ENCODE measurements at regions not wholly inside any gene's neighbourhood (a gene's known extent, or its start where the extent isn't known, plus 50 kb on each side); places are given as distances from the start of the nearest gene placed in this dataset.

- no peak for DNase-seq
Observed at GRCh38 chr4:59925290-59925689, 1274.8 kb upstream of the ADGRL3 start.

DNA sequence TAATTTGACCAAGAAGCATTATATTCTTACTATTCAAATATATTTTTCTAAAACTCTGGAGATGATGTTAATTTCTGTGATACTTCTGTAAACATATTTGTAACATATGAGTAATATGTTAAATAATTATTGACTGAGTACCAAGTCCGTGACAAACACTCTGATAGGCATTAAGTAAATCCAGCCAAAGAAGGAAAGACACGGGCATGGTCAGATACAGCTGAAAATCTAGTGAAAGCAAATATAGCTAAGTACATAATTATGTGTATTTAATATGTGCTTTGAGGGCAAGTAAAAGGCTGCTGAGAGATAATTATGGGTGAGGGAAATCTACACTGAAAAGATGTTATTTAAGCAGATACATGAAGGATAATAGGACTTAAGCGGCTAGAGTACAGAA is 1263.6 kb upstream of the ADGRL3 start:
- peak; percentile 74 for DNase-seq

- DNase-seq, result no peak
Observed at GRCh38 chr4:59938166-59938565, 1262.0 kb upstream of the ADGRL3 start.

- DNase-seq, result no peak
Observed at GRCh38 chr4:59945277-59945676, 1254.8 kb upstream of the ADGRL3 start.

- no peak for DNase-seq
Observed at GRCh38 chr4:59945716-59946115, 1254.4 kb upstream of the ADGRL3 start.

DNA sequence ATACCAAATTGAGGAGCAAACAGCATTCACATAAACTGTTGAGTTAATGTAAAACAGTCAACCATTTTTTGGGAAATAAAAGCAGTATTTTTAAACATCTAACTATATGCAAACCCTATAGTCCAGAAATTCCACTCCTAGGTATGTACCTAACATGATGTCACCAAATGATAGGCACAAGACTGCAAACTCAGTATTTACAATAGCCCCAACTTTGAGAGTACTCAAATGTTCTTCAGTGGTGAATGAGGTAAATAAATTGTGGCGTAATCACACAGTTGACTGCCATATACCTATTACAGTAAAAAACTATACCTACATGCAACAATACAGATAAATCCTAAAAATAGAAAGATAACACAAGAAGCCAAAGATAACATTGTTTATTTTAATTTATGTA is 1243.8 kb upstream of the ADGRL3 start:
- DNase-seq, result no peak

DNA sequence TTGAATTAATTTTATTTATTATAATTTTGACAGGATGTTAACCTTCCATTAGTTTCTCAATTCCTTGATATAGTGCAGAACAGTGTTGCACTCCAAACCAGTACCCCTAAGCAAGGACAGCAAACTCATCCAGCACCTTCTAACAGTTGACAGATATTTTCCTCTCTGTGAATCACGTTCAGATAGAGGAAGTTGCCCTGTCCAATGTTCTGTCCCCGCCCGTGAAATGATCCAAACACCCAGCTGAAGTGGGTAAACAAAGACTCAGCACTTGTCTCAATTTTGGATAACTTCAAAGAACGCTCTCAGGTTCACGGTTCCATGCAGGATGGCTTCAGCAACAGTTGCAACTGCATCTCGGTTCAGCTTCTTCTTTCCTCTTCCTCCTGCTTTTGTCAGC is 1240.0 kb upstream of the ADGRL3 start:
- no peak for DNase-seq

DNA sequence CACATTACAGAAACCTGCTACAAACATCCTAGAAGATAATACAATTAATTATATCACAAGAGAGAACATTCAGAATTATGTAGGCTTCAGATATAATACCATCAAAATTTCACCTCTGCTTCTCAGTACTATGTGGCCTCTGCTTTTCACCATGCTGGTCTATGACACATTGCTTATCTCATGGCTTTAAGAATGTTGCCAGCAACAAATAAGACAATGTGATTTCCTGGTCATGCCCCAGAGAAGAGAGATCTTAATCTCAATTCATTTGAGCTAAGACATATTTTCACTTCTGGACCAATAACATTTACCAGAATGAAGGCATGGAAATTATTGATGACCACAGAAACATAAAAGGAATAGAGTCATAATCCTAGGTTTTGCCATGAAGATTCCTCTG is 1233.4 kb upstream of the ADGRL3 start:
- no peak for DNase-seq

- no peak for DNase-seq
Observed at GRCh38 chr4:59968796-59969195, 1231.3 kb upstream of the ADGRL3 start.

- no peak for DNase-seq
Observed at GRCh38 chr4:59969909-59970308, 1230.2 kb upstream of the ADGRL3 start.

DNA sequence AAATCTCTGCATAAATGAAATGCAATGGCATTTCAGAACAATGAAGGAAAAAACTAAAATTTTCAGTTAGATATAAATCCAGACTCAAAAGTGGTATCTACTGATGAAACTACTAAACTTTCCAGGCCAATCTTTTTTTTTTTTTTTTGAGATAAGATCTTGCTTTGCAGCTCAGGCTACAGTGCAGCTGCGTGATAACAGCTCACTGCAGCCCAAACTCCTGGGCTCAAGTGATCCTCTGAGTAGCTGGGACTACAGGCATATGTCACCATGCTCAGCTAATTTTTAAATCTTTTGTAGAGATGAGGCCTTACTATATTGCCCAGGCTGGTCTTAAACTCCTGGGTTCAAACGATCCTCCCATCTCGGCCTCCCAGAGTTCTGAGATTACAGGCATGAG is 1228.2 kb upstream of the ADGRL3 start:
- DNase-seq, result no peak

DNA sequence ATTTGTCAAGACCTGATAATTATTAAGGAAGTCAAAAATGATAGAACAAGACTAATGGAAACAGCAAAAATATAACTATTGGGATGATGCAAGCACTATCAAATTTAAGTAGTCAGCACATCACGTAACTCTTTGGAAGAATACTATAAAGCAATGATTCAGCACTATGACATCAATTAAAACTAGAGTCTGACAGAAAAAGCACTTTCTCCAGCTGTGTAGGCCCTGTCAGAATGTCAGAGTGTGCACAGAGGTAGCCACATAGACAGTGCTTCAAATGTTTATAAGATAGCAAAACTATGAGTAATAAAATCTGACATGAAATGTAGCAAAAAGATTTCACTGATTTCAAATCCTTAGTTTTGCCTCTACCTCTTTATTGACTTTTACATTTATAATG is 1226.6 kb upstream of the ADGRL3 start:
- no peak for DNase-seq

DNA sequence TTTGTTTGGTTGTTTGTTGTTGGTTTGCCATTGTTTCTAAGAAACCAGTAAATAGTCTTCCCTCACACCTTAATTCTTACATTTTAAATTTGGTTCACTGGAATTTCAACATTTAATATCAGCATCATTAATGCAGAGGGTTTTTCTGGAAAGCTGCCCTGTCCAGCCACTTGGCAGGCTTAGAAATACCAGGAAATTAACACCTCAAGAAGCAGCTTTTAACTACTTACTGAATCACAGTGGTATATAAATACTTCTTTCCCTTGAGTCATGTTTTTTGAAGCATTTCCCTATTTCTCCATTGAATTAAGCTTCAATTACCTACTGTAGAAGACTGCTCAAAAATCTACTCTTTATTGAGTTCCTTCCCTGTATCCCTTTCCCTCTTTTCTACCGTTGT is 1221.1 kb upstream of the ADGRL3 start:
- no peak for DNase-seq

- no peak for DNase-seq
Observed at GRCh38 chr4:59983852-59984251, 1216.3 kb upstream of the ADGRL3 start.

- no peak for DNase-seq
Observed at GRCh38 chr4:59987289-59987688, 1212.8 kb upstream of the ADGRL3 start.

GRCh38 chr4:59994118-59994517 is 1206.0 kb upstream of the ADGRL3 start:
- DNase-seq, result no peak

DNA sequence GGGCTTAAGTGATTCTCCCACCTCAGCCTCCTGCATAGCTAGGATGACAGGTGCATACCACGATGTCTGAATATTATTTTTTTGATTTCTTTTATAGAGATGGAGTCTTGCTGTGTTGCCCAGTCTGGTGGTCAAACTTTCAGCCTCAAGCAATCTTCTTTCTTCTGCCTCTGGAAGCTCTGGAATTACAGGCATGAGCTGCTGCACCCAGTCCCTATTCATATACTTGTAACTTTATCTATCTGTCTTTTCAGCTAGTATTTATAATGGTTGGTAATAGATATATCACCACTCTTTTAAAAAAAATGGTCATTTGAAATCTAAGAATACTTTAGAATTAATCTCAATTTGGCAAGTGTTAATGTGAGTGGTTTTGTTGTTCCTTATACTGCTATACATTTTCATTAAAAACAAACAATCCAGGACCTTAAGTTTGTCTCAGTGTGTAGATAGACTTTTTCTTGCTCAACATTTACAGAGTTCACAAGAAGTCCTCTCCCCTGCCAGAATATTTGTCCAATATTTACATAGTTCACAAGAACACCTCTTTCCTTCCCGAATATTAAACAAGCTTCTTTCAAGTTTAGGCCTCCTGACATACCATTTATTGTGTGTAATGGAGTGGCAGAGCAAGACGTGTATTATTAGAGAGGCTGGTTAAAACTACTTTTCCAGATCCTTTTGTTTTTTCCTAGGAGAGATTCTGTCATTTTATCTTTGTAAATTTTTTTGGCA is 1197.4 kb upstream of the ADGRL3 start:
- no peak for DNase-seq

- DNase-seq, result no peak
Observed at GRCh38 chr4:60013464-60014184, 1186.5 kb upstream of the ADGRL3 start.

DNA sequence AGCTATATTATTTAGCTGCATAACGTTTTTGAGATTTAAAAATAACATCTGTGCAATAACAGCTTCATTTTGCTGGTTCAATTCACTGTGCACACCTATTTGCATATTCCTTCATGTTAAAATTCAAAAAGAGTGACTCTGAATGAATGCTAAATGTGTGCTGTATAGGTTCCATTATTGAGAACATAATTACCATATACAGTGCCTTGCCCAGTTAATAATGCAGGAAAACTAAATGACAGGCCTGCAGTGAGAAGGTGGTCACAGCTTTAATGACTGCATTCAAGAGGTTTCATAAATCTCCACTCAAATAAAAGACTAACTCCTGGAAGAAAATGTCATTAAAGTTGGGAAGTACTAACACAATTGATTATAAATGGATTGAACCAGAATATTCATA is 1183.2 kb upstream of the ADGRL3 start:
- DNase-seq, result no peak

- DNase-seq, result no peak
Observed at GRCh38 chr4:60019180-60019579, 1180.9 kb upstream of the ADGRL3 start.

- no peak for DNase-seq
Observed at GRCh38 chr4:60019946-60020345, 1180.2 kb upstream of the ADGRL3 start.

DNA sequence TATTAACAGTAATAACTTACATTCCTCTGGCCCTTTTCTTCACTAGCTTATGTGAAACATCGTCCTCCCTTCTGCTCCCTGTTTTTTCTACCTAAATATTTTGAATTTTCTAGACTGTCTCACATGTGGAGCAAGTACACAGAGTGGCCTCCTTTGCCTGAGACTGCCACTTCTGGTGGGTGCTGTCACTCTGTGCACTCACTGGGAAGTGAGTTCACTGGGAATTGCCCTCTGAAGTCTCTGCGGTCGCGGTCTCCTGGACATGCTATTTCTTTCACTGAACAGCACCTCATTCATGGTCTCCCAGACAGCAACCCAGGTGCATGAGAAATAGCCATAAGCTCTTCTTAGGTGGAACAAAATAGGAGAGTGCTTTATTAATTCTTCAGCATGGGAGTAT is 1179.7 kb upstream of the ADGRL3 start:
- no peak for DNase-seq

DNA sequence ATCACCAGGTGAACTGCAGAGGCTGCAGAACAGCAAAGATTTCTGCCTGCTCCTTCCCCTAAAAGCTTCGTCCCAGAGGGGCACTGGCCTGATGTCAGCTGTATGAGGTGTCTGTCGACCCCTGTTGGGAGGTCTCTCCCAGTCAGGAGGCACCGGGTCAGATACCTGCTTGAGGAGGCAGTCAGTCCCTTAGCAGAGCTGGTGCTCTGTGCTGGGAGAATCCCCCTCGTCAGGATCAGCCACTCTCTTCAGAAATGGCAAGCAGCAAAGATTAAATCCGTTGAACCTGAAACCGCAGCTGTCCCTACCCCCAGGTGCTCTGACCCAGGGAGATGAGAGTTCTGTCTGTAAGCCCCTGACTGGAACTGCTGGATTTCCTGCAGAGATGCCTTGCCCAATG is 1166.3 kb upstream of the ADGRL3 start:
- DNase-seq, result no peak

GRCh38 chr4:60034361-60034760 is 1165.8 kb upstream of the ADGRL3 start:
- no peak for DNase-seq

- DNase-seq, result no peak
Observed at GRCh38 chr4:60039908-60040307, 1160.2 kb upstream of the ADGRL3 start.
